GM23248 (cell line): ENCODE measurements at regions not wholly inside any gene's neighbourhood (a gene's known extent, or its start where the extent isn't known, plus 50 kb on each side); places are given as distances from the start of the nearest gene placed in this dataset.

Experiments used
- EZH2 ChIP-seq: fragments of 200-600 bp; sonication (generic); IDR thresholded peaks from 2 replicates; pipeline ENCODE4 v1.6.1; 2018; ENCODE audit warnings: antibody characterized with exemption, mild to moderate bottlenecking; ENCODE audit not compliant: insufficient read depth, poor library complexity, severe bottlenecking
- EZH2phosphoT487 ChIP-seq: fragments of 200-600 bp; sonication (generic); IDR thresholded peaks from 2 replicates; pipeline ENCODE4 v1.6.1; 2018; ENCODE audit warnings: antibody characterized with exemption, moderate library complexity, mild to moderate bottlenecking, low read depth; ENCODE audit not compliant: insufficient read depth

GRCh38 chr5:84683594-84683993 is 298.9 kb upstream of the EDIL3 start:
- TF ChIP-seq EZH2 (no peak), EZH2phosphoT487 (no peak)
